Neural progenitor cell (in vitro differentiated cells): ENCODE measurements at regions not wholly inside any gene's neighbourhood (a gene's known extent, or its start where the extent isn't known, plus 50 kb on each side); places are given as distances from the start of the nearest gene placed in this dataset.

ENCODE experiments used
- CTCF ChIP-seq: fragments of 200-600 bp; sonication (generic); IDR thresholded peaks from 2 replicates; pipeline ENCODE4 v1.5.1; 2017; ENCODE audit warnings: antibody characterized with exemption, mild to moderate bottlenecking
- EZH2 ChIP-seq: fragments of 200-600 bp; sonication (generic); IDR thresholded peaks from 2 replicates; pipeline ENCODE4 v1.6.1; 2017; ENCODE audit warnings: antibody characterized with exemption, mild to moderate bottlenecking, moderate library complexity

GRCh38 chr10:47081264-47081663 lies 170.0 kb downstream of the PTPN20 start:
- TF ChIP-seq CTCF (no peak), EZH2 (no peak)
